ENCODE measurements at regions not wholly inside any gene's neighbourhood (a gene's known extent, or its start where the extent isn't known, plus 50 kb on each side); places are given as distances from the start of the nearest gene placed in this dataset.

DNA sequence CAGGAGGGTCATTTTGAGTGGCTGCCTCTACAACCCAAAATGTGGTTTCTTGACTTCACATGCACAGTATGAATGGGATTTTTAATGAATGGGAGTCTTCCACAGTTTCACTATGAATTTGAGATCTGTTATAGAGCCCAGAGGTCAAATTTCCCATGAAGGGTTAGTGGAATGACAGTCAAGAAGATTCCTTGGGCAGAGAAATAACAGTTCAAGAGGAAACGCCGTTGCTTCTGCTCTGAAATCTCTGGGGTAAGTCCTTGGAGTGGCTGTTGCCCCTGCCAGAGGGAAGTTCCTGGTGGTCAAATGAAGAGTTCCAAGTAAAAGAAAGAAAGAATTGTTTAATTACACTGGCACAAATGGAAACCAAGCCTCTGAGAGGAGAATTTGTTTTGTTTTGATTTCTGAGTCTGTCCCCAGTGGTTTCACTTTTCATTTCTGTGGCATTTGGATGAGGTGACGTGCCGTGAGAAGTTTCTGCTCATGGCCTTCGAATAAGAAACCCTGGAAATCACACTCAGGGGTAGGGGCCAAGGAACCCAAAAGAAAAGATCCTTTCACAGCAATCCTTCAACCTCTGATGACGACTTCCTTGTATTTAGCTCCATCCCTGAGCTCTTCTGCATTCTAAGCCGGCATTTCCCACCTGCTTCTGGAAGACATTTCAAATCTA, 77.5 kb upstream of the IL12A start:
- H3K4me3 ChIP-seq (ENCODE audit: low read depth, low read length), result no peak overlapping the region
- H3K9ac ChIP-seq, result no peak overlapping the region
- H3K27me3 ChIP-seq (ENCODE audit: control insufficient read depth, insufficient read depth, low read length), result no peaks in the 10 kb centered on the region
- H2AFZ ChIP-seq, result peak overlapping the region; percentile 18
- no peaks in the 10 kb centered on the region for H3K79me2 ChIP-seq
- TF ChIP-seq CTCF (IDR thresholded peaks at IDR 0.05), result no peak
- no peak overlapping the region for H3K27ac ChIP-seq
- no peaks in the 10 kb centered on the region for H3K4me1 ChIP-seq
- no peaks in the 10 kb centered on the region for H3K36me3 ChIP-seq (ENCODE audit: control insufficient read depth, insufficient read depth, low read length)
- no peak overlapping the region for H3K4me2 ChIP-seq (ENCODE audit: low read length)
- H3K9me3 ChIP-seq (ENCODE audit: control insufficient read depth, low read length), result no peaks in the 10 kb centered on the region

GRCh38 chr3:159911664-159912037, 77.0 kb upstream of the IL12A start:
- no peaks in the 10 kb centered on the region for H3K36me3 ChIP-seq (ENCODE audit: control insufficient read depth, insufficient read depth, low read length)
- H3K27me3 ChIP-seq (ENCODE audit: control insufficient read depth, insufficient read depth, low read length), result no peaks in the 10 kb centered on the region
- no peaks in the 10 kb centered on the region for H3K4me1 ChIP-seq
- peak overlapping the region; percentile 18 for H2AFZ ChIP-seq
- no peaks in the 10 kb centered on the region for H3K79me2 ChIP-seq
- H3K9ac ChIP-seq, result no peak overlapping the region
- TF ChIP-seq CTCF (IDR thresholded peaks at IDR 0.05), result no peak
- no peak overlapping the region for H3K27ac ChIP-seq
- H3K4me2 ChIP-seq (ENCODE audit: low read length), result no peak overlapping the region
- H3K9me3 ChIP-seq (ENCODE audit: control insufficient read depth, low read length), result no peaks in the 10 kb centered on the region
- no peak overlapping the region for H3K4me3 ChIP-seq (ENCODE audit: low read depth, low read length)

- no peaks in the 10 kb centered on the region for H3K36me3 ChIP-seq (ENCODE audit: control insufficient read depth, insufficient read depth, low read length)
- H3K9ac ChIP-seq, result no peak overlapping the region
- H3K9me3 ChIP-seq (ENCODE audit: control insufficient read depth, low read length), result no peaks in the 10 kb centered on the region
- no peak overlapping the region for H3K27ac ChIP-seq
- H2AFZ ChIP-seq, result no peak overlapping the region
- TF ChIP-seq CTCF (IDR thresholded peaks at IDR 0.05), result no peak
- H3K4me1 ChIP-seq, result no peaks in the 10 kb centered on the region
- H3K27me3 ChIP-seq (ENCODE audit: control insufficient read depth, insufficient read depth, low read length), result no peaks in the 10 kb centered on the region
- no peak overlapping the region for H3K4me3 ChIP-seq (ENCODE audit: low read depth, low read length)
- H3K79me2 ChIP-seq, result no peaks in the 10 kb centered on the region
- no peak overlapping the region for H3K4me2 ChIP-seq (ENCODE audit: low read length)
These were observed 74.8 kb upstream of the IL12A start for GRCh38 chr3:159913712-159914414.

DNA sequence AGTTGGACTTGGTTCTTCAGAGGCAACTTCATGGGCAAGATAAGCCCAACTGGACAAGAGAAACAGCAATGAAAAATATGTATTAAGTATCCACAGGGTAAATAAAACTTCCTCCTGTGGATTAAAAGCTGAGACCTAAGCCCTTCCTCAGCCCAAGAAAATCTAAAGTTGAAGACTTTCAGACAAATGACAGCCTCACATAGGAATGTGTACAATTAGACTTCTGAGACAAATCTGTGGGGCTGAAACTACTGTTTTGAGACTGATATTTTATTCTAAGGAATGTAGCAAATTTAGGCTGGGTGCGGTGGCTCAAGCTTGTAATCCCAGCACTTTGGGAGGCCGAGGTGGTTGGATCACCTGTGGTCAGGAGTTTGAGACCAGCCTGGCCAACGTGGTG, 74.2 kb upstream of the IL12A start:
- Histone ChIP-seq H3K27me3 (ENCODE audit: control insufficient read depth, insufficient read depth, low read length) (no peaks in the 10 kb centered on the region), H3K79me2 (no peaks in the 10 kb centered on the region), H2AFZ (no peak overlapping the region), H3K9me3 (ENCODE audit: control insufficient read depth, low read length) (no peaks in the 10 kb centered on the region), H3K27ac (no peak overlapping the region), H3K4me2 (ENCODE audit: low read length) (no peak overlapping the region), H3K36me3 (ENCODE audit: control insufficient read depth, insufficient read depth, low read length) (no peaks in the 10 kb centered on the region), H3K9ac (no peak overlapping the region), H3K4me3 (ENCODE audit: low read depth, low read length) (no peak overlapping the region), H3K4me1 (no peaks in the 10 kb centered on the region)
- no peak for TF ChIP-seq CTCF (IDR thresholded peaks at IDR 0.05)

DNA sequence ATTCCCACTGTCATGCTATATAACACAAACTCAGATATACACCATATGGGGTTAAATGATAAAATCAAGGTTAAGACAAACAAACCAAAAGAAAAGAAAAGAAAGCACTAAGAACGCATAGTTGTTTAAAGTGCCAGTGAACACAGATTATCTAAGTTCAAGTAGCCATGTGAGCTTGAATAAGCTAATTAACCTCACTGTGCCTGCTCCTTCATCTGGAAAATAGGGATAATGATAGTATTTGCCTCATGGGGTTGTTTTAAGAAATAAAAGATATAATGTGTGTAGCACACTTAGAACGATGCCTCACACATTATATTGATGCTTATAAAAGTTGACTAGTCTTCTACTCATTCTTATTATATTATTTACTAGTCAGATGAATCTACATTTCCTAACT, 72.6 kb upstream of the IL12A start:
- no peaks in the 10 kb centered on the region for H3K79me2 ChIP-seq
- TF ChIP-seq CTCF (IDR thresholded peaks at IDR 0.05), result no peak
- no peak overlapping the region for H3K27ac ChIP-seq
- no peaks in the 10 kb centered on the region for H3K27me3 ChIP-seq (ENCODE audit: control insufficient read depth, insufficient read depth, low read length)
- H3K36me3 ChIP-seq (ENCODE audit: control insufficient read depth, insufficient read depth, low read length), result no peaks in the 10 kb centered on the region
- H3K4me1 ChIP-seq, result no peaks in the 10 kb centered on the region
- no peak overlapping the region for H3K9ac ChIP-seq
- H3K4me2 ChIP-seq (ENCODE audit: low read length), result no peak overlapping the region
- no peaks in the 10 kb centered on the region for H3K9me3 ChIP-seq (ENCODE audit: control insufficient read depth, low read length)
- no peak overlapping the region for H3K4me3 ChIP-seq (ENCODE audit: low read depth, low read length)
- H2AFZ ChIP-seq, result no peak overlapping the region

Measured in parathyroid adenoma (tissue), 2 donors.